Neural cell (in vitro differentiated cells): ENCODE measurements at regions not wholly inside any gene's neighbourhood (a gene's known extent, or its start where the extent isn't known, plus 50 kb on each side); places are given as distances from the start of the nearest gene placed in this dataset.

Experiments
- H2AFZ ChIP-seq: fragments of 200-600, 300-800 bp; sonication (generic), shearing (Covaris generic); 2 replicates; pipeline ENCODE4 v1.6.0; 2014; ENCODE audit warnings: low read depth, mild to moderate bottlenecking, antibody characterized with exemption, low read length, moderate library complexity
- H3F3A ChIP-seq: fragments of 200-600 bp; shearing (Covaris generic); 2 replicates; pipeline ENCODE4 v1.6.1; 2016; ENCODE audit warnings: mild to moderate bottlenecking, moderate library complexity, mixed read lengths, antibody characterized with exemption, low read length; ENCODE audit not compliant: insufficient read depth, poor library complexity, severe bottlenecking
- H3K27ac ChIP-seq: fragments of 200-600, 300-800 bp; sonication (generic), shearing (Covaris generic); 2 replicates; pipeline ENCODE4 v1.5.1; 2014; ENCODE audit warnings: mild to moderate bottlenecking, low read length, moderate library complexity
- H3K27me3 ChIP-seq: fragments of 300-800, 200-600 bp; sonication (generic), shearing (Covaris generic); 2 replicates; pipeline ENCODE4 v1.6.0; 2014; ENCODE audit warnings: mild to moderate bottlenecking, low read depth, low read length, moderate library complexity; ENCODE audit not compliant: insufficient read depth
- H3K36me3 ChIP-seq: fragments of 300-800, 200-600 bp; sonication (generic), shearing (Covaris generic); 2 replicates; pipeline ENCODE4 v1.5.1; 2014; ENCODE audit warnings: mild to moderate bottlenecking, antibody characterized with exemption, low read length, moderate library complexity; ENCODE audit not compliant: insufficient read depth
- H3K4me2 ChIP-seq: fragments of 300-800, 200-600 bp; sonication (generic), shearing (Covaris generic); 2 replicates; pipeline ENCODE4 v1.6.0; 2014; ENCODE audit warnings: mild to moderate bottlenecking, low read length
- H3K4me3 ChIP-seq: fragments of 300-800, 200-600 bp; sonication (generic), shearing (Covaris generic); 2 replicates; pipeline ENCODE4 v1.5.1; 2014; ENCODE audit warnings: mild to moderate bottlenecking, low read length, moderate library complexity
- H3K79me2 ChIP-seq: fragments of 200-600 bp; shearing (Covaris generic); replicated peaks from 2 replicates; pipeline ENCODE4 v1.6.0; 2014; ENCODE audit warnings: mild to moderate bottlenecking, low read length, moderate library complexity; ENCODE audit not compliant: insufficient read depth
- H3K9ac ChIP-seq: fragments of 300-800, 200-600 bp; sonication (generic), shearing (Covaris generic); 2 replicates; pipeline ENCODE4 v1.6.1; 2016; ENCODE audit warnings: mild to moderate bottlenecking, low read length, mixed read lengths
- H3K9me2 ChIP-seq: fragments of 200-600 bp; shearing (Covaris generic); 2 replicates; pipeline ENCODE4 v1.6.1; 2016; ENCODE audit warnings: mild to moderate bottlenecking, low read length, mixed read lengths; ENCODE audit not compliant: insufficient read depth
- H3K9me3 ChIP-seq: fragments of 200-600, 300-800 bp; sonication (generic), shearing (Covaris generic); 2 replicates; pipeline ENCODE4 v1.6.1; 2016; ENCODE audit warnings: mild to moderate bottlenecking, mixed run types, low read length, moderate library complexity, mixed read lengths
- H4K20me1 ChIP-seq: fragments of 200-600 bp; shearing (Covaris generic); 2 replicates; pipeline ENCODE4 v1.6.1; 2016; ENCODE audit warnings: mild to moderate bottlenecking, mixed run types; ENCODE audit not compliant: insufficient read depth
- CTCF ChIP-seq: fragments of 450-650 bp; IDR thresholded peaks from 2 replicates; pipeline ENCODE4 v1.5.1; 2014; ENCODE audit warnings: antibody characterized with exemption, mild to moderate bottlenecking, moderate library complexity; ENCODE audit not compliant: poor library complexity, severe bottlenecking
- EP300 ChIP-seq: fragments of 450-650 bp; conservative IDR thresholded peaks from 2 replicates; pipeline ENCODE4 v1.6.1; 2014; ENCODE audit warnings: antibody characterized with exemption, mild to moderate bottlenecking, moderate library complexity; ENCODE audit not compliant: poor library complexity, severe bottlenecking
- EZH2 ChIP-seq: fragments of 200-600, 300-800 bp; shearing (Covaris generic), sonication (generic); IDR thresholded peaks from 2 replicates; pipeline ENCODE4 v1.6.1; 2014; ENCODE audit warnings: antibody characterized with exemption, low read length, borderline replicate concordance, mild to moderate bottlenecking; ENCODE audit not compliant: insufficient read depth, poor library complexity, severe bottlenecking
- MXI1 ChIP-seq: fragments of 450-650 bp; conservative IDR thresholded peaks from 2 replicates; pipeline ENCODE4 v1.6.1; 2014; ENCODE audit warnings: antibody characterized with exemption, mild to moderate bottlenecking; ENCODE audit not compliant: poor library complexity, severe bottlenecking
- POLR2AphosphoS5 ChIP-seq: IDR thresholded peaks from 2 replicates; pipeline ENCODE4 v1.6.1; 2012
- RAD21 ChIP-seq: fragments of 450-650 bp; conservative IDR thresholded peaks from 2 replicates; pipeline ENCODE4 v1.6.1; 2014; ENCODE audit warnings: antibody characterized with exemption, mild to moderate bottlenecking, moderate library complexity
- REST ChIP-seq: IDR thresholded peaks from 2 replicates; pipeline ENCODE4 v1.6.1; 2012; ENCODE audit warnings: borderline replicate concordance
- SMC3 ChIP-seq: fragments of 450-650 bp; conservative IDR thresholded peaks from 2 replicates; pipeline ENCODE4 v1.6.1; 2014; ENCODE audit warnings: antibody characterized with exemption, mild to moderate bottlenecking, moderate library complexity; ENCODE audit not compliant: poor library complexity
- TAF1 ChIP-seq: IDR thresholded peaks from 2 replicates; pipeline ENCODE4 v1.6.1; 2012; ENCODE audit warnings: low read depth

GRCh38 chr12:16473610-16474326, 126.3 kb downstream of the MGST1 start:
- Histone ChIP-seq H3K36me3 (no peaks in the 10 kb centered on the region), H3K27me3 (no peaks in the 10 kb centered on the region), H3K9ac (no peak overlapping the region), H3K4me2 (no peak overlapping the region), H3K9me3 (no peaks in the 10 kb centered on the region), H3K79me2 (no peaks in the 10 kb centered on the region), H3K4me3 (no peak overlapping the region), H4K20me1 (no peaks in the 10 kb centered on the region), H2AFZ (no peak overlapping the region), H3K27ac (no peak overlapping the region), H3F3A (no peaks in the 10 kb centered on the region), H3K9me2 (no peaks in the 10 kb centered on the region)
- TF ChIP-seq MXI1 (no peak), EP300 (no peak), RAD21 (no peak), SMC3 (no peak), TAF1 (no peak), CTCF (no peak), EZH2 (no peak), REST (no peak), POLR2AphosphoS5 (no peak)

- H3K9me3 ChIP-seq = no peaks in the 10 kb centered on the region
- no peaks in the 10 kb centered on the region for H3K36me3 ChIP-seq
- no peak overlapping the region for H3K4me2 ChIP-seq
- no peaks in the 10 kb centered on the region for H3K79me2 ChIP-seq
- no peaks in the 10 kb centered on the region for H3F3A ChIP-seq
- no peak overlapping the region for H3K9ac ChIP-seq
- no peak overlapping the region for H3K4me3 ChIP-seq
- no peaks in the 10 kb centered on the region for H4K20me1 ChIP-seq
- no peak overlapping the region for H2AFZ ChIP-seq
- no peaks in the 10 kb centered on the region for H3K9me2 ChIP-seq
- no peak overlapping the region for H3K27ac ChIP-seq
- no peak for TF ChIP-seq EZH2
- TF ChIP-seq SMC3 = no peak
- TF ChIP-seq EP300 = no peak
- no peak for TF ChIP-seq CTCF
- TF ChIP-seq RAD21 = no peak
- TF ChIP-seq POLR2AphosphoS5 = peak; percentile 25
- no peak for TF ChIP-seq MXI1
- H3K27me3 ChIP-seq = no peaks in the 10 kb centered on the region
Observed at GRCh38 chr12:16474801-16475200, 127.4 kb downstream of the MGST1 start.
